WERI-Rb-1 (cell line): ENCODE measurements at regions not wholly inside any gene's neighbourhood (a gene's known extent, or its start where the extent isn't known, plus 50 kb on each side); places are given as distances from the start of the nearest gene placed in this dataset.

Experiments used
- DNase-seq: peaks from one replicate; pipeline ENCODE4 v3.0.0-alpha.2; 2020
- H3K27ac ChIP-seq: fragments of 250-450 bp; sonication (Bioruptor Pico); 2 replicates; pipeline ENCODE4 v1.5.1; 2020; ENCODE audit warnings: mild to moderate bottlenecking, moderate library complexity
- H3K27me3 ChIP-seq: fragments of 250-450 bp; sonication (Bioruptor Pico); 2 replicates; pipeline ENCODE4 v1.5.1; 2021; ENCODE audit warnings: mild to moderate bottlenecking, low read depth, moderate library complexity; ENCODE audit not compliant: insufficient read depth, severe bottlenecking
- H3K36me3 ChIP-seq: fragments of 250-450 bp; sonication (Bioruptor Pico); 2 replicates; pipeline ENCODE4 v1.5.1; 2020; ENCODE audit warnings: mild to moderate bottlenecking, moderate library complexity
- H3K4me3 ChIP-seq: 2 replicates; pipeline ENCODE4 v1.5.1; 2011; ENCODE audit warnings: low read depth, mild to moderate bottlenecking, control low read depth, low read length
- H3K9me3 ChIP-seq: fragments of 250-450 bp; sonication (Bioruptor Pico); 2 replicates; pipeline ENCODE4 v1.5.1; 2021; ENCODE audit warnings: mild to moderate bottlenecking, moderate library complexity; ENCODE audit not compliant: severe bottlenecking
- TF ChIP-seq, protein P1 (sequence below): IDR thresholded peaks from 2 replicates; pipeline ENCODE4 v1.5.1; 2011; ENCODE audit warnings: low read depth, mild to moderate bottlenecking, control low read depth, inconsistent platforms, low read length

DNA sequence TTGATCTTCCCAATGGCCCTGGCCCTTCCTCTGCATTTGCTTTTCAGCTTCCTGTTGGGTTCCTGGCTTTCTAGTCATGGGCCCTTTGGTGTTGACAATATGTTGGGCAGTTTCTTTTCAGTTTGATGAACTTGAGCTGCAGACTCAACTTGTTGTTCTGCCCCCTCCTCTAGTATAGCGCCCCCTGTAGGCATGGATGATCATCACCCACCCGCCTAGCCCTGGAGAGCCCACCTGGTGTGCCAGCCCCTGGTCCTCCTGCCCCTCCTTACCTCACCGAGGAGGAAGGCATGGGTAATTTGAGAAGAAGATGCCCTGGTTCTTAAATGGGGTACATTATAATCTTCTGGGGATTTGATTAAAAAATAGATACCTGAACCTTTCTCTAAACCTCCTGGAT, 271.2 kb downstream of the SNX10 start:
- Histone ChIP-seq H3K4me3 (no peak overlapping the region), H3K27me3 (no peaks in the 10 kb centered on the region), H3K27ac (no peak overlapping the region), H3K36me3 (no peaks in the 10 kb centered on the region), H3K9me3 (peaks cover 2% of the 10 kb centered on the region)
- DNase-seq = no peak
- TF ChIP-seq, protein P1, sequence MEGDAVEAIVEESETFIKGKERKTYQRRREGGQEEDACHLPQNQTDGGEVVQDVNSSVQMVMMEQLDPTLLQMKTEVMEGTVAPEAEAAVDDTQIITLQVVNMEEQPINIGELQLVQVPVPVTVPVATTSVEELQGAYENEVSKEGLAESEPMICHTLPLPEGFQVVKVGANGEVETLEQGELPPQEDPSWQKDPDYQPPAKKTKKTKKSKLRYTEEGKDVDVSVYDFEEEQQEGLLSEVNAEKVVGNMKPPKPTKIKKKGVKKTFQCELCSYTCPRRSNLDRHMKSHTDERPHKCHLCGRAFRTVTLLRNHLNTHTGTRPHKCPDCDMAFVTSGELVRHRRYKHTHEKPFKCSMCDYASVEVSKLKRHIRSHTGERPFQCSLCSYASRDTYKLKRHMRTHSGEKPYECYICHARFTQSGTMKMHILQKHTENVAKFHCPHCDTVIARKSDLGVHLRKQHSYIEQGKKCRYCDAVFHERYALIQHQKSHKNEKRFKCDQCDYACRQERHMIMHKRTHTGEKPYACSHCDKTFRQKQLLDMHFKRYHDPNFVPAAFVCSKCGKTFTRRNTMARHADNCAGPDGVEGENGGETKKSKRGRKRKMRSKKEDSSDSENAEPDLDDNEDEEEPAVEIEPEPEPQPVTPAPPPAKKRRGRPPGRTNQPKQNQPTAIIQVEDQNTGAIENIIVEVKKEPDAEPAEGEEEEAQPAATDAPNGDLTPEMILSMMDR = no peak; the same call in 1 of the 2 replicates

DNA sequence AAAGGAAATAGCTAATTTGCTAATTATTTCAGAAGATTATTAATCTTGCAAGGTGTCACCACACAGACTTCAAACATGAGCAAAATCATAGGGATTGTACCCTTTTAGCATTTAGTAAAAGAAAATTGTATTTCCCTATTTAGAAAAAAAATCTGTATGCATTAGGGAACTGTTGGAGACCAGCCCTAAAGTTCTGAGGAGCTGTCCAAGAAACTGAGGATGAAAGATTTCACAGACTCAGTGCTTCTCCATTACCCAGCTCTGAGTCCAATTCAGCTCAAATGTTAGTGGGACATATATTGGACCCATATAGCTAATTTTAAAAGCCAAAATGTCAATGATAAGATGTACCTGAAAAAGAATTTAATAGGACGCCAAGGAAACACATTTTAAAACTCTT, 271.7 kb downstream of the SNX10 start:
- no peak for DNase-seq

DNA sequence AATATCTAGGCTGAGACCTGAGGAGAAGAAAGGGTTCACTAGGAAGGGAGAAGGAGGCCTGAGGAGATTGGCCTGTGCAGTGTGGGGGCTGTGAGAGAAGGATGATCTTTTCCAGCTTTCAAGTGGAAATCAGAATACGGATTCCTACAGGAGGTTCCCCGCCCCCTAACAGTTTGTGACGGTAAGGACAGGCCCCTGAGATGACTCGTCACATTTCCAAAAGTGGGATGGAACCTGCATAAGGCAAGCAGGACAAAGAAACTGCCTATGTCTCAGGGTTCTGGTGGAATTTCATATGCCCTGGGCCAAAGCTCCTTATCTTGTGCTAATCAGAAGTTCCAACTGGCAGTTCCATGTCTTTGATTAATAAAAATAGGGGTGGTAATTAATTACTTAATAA, 275.6 kb downstream of the SNX10 start:
- Histone ChIP-seq H3K27me3 (no peaks in the 10 kb centered on the region), H3K9me3 (peaks cover 2% of the 10 kb centered on the region), H3K4me3 (no peak overlapping the region), H3K27ac (no peak overlapping the region), H3K36me3 (no peaks in the 10 kb centered on the region)
- TF ChIP-seq, protein P1 = no peak
- no peak for DNase-seq

More for the DNA sequence above, 271.7 kb downstream of the SNX10 start:
- Histone ChIP-seq H3K36me3 (no peaks in the 10 kb centered on the region), H3K4me3 (no peak overlapping the region), H3K27ac (no peak overlapping the region), H3K27me3 (no peaks in the 10 kb centered on the region), H3K9me3 (peaks cover 2% of the 10 kb centered on the region)
- TF ChIP-seq, protein P1 = no peak

DNA sequence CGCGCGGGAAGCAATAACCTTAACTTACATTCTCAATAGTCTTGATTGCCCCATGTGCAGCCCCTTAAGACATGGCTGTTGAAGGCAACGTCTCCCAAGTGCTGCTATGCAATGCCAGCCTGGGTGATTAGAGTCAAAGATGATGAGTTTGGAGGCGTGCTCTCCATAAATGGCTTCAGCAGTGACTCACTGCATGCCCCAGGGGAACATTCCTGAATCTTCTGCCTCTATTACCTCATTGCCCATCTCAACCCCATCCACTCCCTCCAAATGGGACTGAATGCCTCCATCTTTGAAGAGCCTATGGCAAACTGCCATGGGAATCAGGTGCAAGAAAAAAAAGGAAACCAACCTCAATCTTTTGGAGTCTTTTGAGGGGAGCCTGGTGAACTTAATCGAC, 282.8 kb downstream of the SNX10 start:
- H3K27ac ChIP-seq = no peak overlapping the region
- no peak for DNase-seq
- TF ChIP-seq, protein P1 = no peak
- no peaks in the 10 kb centered on the region for H3K9me3 ChIP-seq
- no peaks in the 10 kb centered on the region for H3K27me3 ChIP-seq
- H3K4me3 ChIP-seq = no peak overlapping the region
- H3K36me3 ChIP-seq = no peaks in the 10 kb centered on the region

DNA sequence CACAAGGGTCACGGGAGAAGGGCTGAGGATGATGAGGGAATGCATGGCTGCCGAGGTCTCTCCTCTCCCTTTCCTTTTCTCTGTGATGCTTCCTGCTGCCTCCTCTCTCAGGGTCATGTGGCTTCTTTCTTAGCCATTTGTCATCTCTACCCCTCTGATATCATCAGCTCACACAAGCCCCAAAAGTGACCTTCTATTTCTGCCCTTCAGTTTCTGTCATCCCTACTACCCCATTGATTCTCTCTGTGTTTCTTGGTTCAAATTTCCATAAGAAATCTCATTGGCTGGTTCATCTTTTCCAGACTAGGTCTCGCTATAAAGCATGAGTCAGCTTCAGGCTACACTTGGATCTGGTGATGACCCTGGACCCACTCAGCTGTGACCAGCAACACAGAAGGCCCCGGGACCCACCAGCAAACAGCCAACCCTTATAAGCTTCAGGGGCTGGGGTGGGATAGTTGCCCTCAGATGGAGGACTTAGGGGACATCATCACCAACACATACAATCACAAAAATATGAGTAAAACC, 284.3 kb downstream of the SKAP2 start:
- TF ChIP-seq, protein P1 = no peak
- H3K9me3 ChIP-seq = no peaks in the 10 kb centered on the region
- no peaks in the 10 kb centered on the region for H3K27me3 ChIP-seq

DNA sequence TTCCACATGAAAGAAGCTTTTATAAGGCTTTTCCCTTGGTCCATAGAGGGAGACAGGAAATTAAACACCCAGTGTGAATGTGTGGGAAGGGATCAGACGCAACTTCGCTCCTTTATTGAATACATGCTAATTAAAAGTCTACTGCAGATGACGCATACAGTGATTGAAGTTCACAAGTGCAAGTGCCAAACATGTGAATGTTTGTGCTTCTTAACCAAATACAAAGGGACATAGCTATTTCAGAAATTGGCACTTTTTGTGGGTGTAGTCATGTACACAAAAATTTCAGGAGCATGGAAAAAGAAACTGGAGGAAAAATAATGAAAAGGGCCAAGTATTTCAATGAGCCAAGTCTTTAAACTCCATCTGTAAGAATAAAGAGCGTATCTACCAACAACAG, 283.7 kb downstream of the SKAP2 start:
- TF ChIP-seq, protein P1 = no peak
- Histone ChIP-seq H3K27ac (no peak overlapping the region), H3K27me3 (no peaks in the 10 kb centered on the region), H3K36me3 (no peaks in the 10 kb centered on the region), H3K9me3 (no peaks in the 10 kb centered on the region), H3K4me3 (no peak overlapping the region)
- no peak for DNase-seq

More for the DNA sequence above, 284.3 kb downstream of the SKAP2 start:
- Histone ChIP-seq H3K27ac (no peak overlapping the region), H3K36me3 (no peaks in the 10 kb centered on the region), H3K4me3 (no peak overlapping the region)
- no peak for DNase-seq
